GM19328 (cell line): ENCODE measurements at regions not wholly inside any gene's neighbourhood (a gene's known extent, or its start where the extent isn't known, plus 50 kb on each side); places are given as distances from the start of the nearest gene placed in this dataset.

Experiments
- ATAC-seq: cut with Tn5 transposase; IDR thresholded peaks from one replicate; pipeline ENCODE4 v1.9.1; 2021; ENCODE audit warnings: mild to moderate bottlenecking, moderate library complexity; ENCODE audit not compliant: unreplicated experiment

DNA sequence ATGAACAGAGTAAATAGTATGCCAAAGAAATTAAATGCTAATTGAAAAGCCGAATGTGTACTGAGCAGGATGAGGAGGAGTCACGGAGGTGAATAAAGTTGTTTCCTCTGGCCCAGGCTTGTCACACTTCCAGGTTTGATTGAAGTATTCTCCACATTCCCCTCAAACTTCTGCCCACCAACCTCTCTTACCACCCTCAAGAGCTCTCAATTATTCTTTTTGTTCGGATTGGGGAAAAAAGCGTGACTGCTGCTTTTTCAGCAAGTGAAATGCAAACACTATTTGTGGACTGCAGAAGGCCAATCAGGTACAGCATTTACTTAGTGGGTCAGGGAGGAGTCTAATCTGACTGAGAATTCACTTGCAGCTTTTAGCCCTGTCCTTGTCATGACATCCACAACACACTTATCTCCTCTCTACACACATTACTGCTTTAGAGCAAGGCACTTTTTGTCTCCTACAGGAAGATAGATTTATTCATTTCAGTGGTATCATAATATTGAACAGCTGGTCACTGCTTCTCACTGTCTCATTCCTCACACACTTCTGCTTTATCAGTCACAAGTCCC is 375.6 kb upstream of the PRMT6 start:
- ATAC-seq, result no peak

DNA sequence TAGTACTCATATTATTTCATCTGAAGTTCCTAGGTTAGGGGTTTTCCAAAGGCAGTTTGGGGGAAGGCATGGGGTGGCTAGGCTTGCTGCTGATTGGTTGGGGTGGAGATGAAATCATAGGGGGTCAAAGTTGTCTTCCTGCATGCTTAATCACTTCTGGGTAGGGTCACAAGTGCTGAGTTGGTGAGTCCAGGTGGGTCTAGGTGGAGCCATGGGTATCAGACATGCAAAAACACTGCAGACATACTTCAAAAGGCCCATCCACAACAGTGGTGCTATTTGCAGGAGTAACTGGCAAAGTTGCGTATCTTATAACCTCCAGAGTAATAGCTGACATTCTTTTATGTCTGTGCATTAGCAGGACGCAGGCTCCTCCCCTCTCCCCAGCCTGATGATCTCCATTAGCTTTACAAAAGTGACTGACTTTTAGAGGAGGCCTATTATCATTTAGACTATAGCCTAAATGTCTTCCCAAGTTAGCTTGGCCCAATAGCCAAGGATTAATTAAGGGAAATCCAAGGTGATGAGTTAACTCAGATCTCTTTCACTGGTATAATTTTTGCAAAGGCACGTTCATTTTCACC is 374.4 kb upstream of the PRMT6 start:
- ATAC-seq, result no peak

DNA sequence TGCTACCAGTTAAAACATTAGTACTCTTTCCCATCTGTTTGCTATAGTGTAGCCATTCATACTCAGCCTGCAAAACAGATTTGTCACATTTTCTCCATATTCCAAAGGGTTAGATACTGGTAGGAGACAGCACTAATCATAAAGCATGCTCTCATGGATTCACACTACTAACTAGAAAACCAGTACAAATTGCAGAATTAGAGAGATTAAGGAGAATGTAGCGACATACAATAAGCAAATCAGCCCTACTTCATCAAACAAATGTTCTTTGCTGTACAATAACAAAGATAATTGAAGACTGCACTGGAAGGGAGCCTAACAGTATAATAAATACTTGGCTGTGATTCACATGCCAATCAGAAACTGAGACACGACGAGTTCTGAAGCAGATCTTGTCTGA is 368.0 kb upstream of the PRMT6 start:
- ATAC-seq, result no peak

DNA sequence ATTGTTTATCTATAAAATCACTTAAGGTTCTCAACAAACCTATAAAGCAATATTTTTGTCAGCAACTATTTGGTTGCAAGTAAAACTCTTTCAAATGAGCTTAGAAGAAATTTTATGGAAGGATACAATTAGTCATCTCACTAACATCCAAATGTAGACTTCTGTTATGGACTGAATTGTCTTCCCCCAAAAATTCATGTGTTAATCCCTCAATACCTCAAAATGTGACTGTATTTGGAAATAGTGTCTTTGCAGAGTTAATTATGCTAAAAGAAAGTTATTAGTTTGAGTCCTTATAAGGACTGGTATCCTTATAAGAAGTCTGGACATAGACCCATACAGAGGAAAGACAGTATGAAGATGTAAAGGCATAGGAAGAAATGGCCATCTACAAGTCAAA is 357.8 kb upstream of the PRMT6 start:
- ATAC-seq, result no peak

DNA sequence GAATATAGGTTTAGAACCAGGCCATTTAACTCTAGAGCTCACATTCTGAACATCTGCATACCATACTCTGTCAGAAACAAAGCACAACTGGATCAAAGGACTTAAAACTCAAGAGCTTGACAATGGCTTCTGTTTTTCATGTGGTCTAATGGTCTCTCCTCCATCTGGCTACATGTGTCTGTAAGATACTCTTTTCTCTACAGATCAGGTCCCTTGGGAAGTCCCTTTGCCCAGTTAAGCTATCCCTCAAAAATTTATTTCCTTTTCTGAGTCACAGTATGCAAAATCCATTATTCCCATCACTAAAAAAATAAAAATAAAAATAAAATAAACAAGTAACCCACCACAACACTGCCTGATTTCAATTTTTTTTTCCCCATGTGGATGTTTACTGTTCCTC is 357.0 kb upstream of the PRMT6 start:
- no peak for ATAC-seq

DNA sequence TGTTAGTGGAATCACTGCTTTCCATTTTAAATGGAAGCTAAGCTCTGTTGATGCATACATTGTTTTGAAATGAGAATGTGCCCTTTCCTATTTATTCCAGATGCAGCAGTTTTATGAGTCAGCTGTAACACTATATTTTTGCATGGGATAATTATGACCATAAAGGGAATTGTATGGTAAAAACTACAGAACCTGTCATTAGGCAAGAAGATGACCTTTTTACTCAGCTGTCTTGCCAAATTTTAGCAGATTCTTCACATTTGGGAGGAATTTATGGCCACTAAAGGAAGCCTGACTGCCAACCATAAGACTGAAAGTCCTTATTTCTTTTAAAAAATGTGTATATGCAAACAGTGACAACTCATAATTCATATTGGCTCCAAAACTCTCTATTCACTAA is 356.3 kb upstream of the PRMT6 start:
- no peak for ATAC-seq

DNA sequence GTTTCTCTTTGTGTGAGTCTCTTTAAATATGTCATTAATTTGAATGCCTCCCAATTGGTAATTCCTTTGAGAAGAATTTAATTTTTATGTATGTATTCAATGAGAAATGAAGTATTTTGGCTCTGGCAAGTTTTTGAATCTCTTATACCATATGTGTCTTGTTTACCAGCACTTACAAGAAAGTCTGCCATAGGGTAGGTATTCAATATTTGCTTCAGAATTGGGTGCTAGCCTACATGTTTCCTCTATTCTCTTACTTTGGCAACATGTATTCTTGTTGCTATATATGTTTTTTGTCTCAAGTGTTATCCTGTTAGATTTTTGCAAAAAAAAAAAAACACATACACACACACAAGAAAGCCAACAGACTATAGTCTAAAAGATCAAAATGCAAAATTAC is 350.5 kb upstream of the PRMT6 start:
- no peak for ATAC-seq

DNA sequence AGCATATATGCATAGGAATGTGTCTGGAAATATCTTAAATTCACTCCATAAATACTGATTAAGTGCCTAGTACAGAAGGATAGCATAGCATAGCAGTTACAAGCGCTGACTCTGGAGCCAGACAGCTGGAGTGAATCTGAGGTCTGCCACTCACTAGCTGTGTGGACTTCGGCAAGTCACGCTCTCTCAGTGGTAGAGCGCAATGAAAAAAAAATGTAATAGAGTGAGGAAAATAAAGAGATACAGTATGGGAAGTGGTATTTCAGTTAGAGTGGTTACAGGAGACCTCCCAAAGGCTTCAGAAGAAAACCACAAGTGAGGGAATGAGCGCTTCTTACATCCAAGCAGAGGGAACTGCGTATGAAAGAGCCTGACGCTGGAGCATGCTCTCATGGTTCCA is 338.9 kb upstream of the PRMT6 start:
- no peak for ATAC-seq

DNA sequence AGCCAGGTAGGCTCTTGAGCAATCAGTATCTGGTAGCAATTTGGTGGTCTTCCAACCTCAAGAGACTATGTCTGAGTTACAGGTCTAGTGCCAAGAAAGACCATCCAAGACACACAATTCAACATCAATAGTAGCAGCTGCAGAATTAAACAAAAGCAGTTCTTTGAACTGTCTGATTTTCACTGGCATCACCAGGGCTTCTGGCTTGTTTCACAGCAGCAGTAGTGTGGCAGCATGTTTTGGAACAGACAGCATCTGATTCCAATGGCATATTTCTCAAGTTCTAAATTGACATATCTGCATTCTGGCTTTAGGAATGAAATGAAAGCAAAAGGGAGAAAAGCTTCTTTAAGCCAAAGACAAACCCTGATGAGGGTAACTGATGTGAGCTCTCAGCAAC is 334.7 kb upstream of the PRMT6 start:
- ATAC-seq, result no peak

DNA sequence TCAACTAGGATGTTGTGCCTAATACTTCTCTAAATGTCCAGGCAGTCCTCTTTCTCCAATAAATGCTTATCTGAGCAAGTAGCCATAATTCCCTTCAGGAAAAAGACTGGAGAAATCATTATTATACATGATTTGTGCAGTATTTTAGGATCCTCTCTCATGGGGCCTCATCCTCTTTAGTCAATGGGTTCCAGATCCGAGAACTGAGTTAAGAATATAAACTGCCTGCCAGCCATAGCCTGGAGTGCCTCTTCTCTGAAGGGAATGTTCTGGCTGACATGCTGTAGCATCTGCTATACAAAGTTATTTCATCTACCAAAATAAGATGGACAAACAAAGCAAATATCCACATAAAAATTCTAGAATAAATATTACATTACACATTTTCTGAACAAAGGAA is 334.0 kb upstream of the PRMT6 start:
- ATAC-seq, result no peak

DNA sequence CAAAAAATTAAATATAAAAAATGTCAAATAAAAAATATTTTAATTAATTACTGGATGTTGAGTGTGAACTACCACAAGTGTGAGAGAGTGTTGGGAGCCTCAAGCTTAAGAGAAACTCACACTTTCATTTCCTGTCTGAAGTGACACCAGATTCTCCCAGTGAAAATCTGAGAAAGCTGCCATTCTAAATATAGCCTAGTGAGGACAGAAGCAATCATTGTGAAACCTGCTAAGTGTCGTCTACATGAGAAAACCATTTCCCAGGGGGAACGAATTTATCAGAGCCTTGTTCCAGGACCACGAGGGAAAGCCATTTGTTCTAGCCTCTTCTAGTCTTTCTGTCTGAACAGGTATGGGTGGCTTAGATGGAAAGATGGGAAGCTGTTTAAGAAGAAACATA is 329.3 kb upstream of the PRMT6 start:
- ATAC-seq, result peak; percentile 58

DNA sequence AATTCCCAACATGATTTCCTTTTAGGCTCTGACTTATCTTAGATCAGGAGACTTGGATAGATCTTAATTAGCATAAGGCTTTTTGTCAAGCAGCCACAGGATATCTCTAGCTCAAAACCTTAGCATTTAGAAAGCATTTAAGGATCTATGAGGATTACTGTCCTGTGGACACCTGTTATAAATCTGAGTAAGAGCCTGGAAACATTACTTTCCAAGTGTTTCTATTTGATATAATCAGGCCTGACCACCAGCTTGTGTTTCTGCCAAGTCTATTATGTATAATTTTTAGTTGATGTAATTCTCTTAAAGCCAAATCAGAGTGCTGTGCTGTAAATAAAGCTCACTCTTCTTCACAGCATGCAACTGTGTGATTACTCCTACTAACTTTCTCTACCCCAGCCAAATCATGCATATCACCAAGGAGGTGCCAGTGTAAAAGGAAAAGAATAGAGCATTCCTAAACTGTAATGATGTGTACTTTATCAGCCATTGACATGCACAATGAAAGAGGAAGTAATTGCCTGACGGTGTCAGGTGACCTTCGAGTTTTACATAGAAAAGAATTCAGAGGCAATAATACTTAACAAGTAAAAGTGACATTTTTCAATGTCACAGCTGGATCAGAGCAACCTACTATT is 309.9 kb upstream of the PRMT6 start:
- ATAC-seq, result no peak

DNA sequence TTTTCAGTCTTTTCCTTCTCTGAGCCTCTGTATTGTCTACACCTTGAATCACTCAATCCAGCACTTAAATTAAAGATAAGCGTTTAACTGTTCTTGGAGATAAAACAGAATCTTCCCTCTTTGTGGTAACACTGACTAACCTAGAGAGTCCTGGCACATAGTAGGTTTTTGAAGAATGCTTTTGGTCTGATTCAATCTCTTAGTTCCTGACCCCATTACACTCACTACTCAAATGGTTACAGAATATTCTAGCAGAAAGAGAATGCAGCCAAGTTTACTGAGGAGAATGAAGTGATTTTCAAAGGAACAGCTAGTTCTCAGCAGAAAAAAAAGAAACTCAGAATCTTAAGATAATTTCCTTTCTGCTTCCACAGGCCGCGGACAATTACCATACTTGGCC is 309.2 kb upstream of the PRMT6 start:
- ATAC-seq, result no peak

DNA sequence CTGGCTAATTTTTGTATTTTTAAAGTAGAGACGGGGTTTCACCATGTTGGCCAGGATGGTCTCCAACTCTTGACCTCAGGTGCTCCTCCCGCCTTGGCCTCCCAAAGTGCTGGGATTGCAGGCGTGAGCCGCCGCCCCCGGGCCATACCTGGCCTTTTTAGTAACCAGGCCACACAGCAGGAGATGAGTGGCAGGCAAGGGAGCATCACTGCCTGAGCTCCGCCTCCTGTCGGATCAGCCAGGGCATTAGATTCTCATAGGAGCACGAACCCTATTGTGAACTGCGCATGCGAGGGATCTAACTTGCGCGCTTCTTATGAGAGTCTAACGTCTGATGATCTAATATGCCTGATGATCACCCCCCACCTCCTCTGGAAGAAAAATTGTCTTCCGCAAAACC is 308.7 kb upstream of the PRMT6 start:
- ATAC-seq, result no peak

DNA sequence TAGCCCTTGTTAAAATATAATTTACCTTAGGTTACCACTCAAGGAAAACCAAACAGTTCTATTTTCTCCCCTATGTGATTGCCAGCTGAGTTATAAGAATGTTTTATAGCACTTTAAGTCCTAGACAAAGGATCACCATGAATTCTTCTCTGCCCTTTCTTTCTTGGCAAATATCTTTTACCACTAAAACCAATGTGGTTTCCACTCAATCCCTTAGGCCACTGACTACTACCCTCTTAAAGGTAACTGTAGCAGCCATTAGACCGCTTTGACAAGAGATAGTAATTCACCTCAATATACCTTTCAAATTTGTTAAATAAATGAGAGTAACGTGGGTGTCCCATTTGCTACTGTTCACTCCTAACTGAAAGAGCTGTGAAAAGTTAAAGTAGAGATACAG is 307.9 kb upstream of the PRMT6 start:
- no peak for ATAC-seq

DNA sequence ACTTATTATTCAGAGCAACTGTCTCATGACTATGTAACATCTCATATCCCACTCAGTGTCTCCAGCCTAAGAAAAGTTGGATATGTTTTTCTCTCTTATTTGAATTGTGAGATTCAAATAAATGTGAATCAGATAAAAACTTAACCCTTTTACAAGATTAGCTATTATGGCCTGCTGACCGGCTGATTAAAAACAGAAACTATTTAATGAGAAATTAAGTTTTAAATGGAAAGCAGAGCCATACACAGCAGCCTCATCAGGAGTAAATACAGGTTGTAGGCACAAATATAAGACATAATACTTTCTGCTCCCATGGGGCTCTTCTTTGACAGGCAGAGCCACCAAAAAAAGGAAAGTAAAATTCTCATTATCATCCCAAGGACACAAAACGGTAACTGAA is 307.0 kb upstream of the PRMT6 start:
- ATAC-seq, result no peak

DNA sequence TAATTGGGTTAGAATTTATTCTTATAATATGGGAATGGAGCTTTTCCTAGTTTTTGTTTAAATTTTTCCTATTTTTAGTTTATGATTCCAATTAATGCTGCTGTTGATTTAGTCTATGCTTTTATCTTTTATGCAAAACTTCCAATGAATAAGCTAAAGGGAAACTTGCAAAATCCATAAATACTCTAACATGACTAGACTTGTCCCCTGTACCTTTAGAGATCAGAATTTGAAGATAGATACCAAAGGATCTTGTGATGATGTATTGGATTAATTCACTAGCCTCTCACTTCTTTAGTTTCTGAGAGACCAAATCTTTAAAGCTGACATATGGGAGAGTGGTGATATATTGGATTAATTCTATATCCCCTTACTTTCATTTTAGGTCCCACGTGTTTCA is 306.6 kb upstream of the PRMT6 start:
- no peak for ATAC-seq

DNA sequence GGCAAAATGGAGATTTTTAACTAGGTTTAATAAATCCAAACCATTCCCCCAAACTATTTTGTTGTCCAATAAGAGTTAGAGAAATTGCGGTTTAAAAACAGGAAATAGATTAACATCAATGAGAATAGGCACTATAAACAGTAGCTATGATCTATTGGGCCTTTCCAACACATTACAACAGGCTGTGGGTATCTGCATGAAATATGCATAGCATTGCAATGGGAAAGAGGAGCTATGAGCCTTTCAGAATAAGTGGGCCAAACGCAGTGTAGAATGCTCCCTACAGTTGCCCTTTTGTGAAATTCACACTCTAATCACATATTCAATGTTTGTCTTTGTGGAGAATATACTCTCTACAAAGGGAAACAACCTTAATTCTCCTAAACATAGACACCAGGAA is 305.5 kb upstream of the PRMT6 start:
- ATAC-seq, result no peak

DNA sequence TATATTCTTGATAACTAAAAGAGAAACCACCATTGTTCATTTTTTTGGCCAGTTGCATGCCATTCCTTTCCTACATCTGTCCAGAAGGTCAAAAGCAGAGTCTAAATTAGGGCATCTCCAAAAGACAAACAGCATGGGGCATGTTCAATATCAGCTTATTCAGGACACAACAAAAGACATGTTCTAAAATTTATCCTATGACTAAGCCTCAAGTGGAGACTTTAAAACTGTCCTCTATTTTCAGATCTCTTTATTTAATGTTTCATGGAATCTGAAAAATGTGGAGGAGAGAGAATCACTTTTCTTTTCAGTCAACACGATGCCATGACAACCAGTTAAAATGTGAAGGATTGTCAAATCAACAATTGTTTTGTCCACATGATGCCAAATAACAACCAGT is 303.4 kb upstream of the PRMT6 start:
- no peak for ATAC-seq

DNA sequence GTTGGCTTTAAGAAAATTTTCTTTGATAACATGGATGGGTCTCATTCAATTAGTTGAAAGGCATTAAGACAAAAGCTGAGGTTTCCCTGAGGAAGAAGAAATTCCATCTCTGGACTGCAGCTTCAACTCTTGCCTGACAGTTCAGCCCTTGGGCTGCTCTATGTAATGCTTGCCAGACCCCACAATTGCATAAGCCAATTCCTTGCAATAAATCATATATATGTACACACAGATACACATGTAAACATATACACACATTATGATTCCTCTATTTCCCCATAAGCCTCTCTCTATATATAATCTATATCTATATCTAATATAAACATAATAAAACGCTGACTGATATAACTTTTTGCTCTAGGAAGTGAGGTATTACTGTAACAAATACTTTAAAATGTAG is 301.5 kb upstream of the PRMT6 start:
- no peak for ATAC-seq

DNA sequence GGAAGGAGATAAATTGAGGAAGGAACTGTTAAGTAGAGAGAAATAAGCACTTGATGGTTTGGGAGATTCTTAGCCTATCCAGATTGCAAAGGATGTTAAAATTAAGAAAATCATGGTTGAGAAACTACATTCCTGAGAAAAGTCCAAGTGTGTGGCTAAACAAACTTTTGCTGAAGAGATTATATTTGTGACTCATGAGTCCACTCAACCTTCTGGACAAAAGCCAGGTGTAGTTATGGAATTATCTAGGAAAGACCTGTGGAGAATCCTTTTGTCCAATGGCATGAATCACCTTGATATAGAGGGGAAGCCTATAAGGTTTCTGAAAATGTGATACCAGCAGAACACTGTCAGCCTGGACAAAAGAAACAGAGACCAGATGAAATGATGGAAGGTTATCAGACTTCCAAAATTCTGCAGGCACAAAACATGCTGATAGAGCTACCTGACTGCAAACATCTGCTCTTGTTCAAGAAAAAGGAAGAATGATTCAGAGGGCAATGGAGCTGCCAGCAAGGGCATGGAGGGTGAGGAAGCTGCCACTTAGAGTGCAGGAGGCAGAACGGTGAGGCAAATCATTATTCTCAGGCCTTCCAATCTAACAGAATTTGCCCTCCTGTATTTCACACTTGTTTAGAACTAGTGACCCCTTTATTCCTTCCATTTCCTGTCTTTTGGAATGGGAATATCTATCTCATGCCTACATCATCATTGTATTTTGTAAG is 300.6 kb upstream of the PRMT6 start:
- no peak for ATAC-seq

DNA sequence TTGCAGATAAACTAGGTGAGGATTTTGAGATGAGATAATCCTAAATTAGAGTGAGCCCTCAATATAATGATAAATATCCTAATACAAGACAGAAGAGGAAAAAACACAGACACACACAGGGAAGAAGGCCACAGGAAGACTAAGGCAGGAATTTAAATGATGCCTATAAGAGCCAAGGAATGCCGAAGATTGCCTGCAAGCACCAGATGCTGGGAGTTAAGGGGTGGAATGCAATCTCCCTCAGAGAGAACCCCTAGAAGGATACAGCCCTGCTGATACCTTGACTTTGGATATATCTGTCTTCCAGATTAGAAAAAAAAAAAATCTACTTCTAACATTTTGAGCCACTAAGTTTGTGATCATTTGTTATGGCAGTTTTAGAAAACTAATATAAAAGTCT is 299.7 kb upstream of the PRMT6 start:
- no peak for ATAC-seq
